Left lung (tissue), 4 donors: ENCODE measurements at regions not wholly inside any gene's neighbourhood (a gene's known extent, or its start where the extent isn't known, plus 50 kb on each side); places are given as distances from the start of the nearest gene placed in this dataset.

ENCODE experiments used
- ATAC-seq: fragments of 200-7000 bp; cut with Tn5 transposase; one replicate; pipeline ENCODE4 v1.9.1; 2020; ENCODE audit warnings: moderate library complexity
- DNase-seq, 4 donors: peaks; one replicate each; pipeline ENCODE4 v3.0.0-alpha.2; 2013 to 2020
- H3K27ac ChIP-seq, 2 donors: fragments of 200-600 bp; sonication (generic) in 1 of 2; one replicate each; pipeline versions ENCODE4 v1.5.0 to v1.8.0; 2020 to 2021
- H3K27me3 ChIP-seq, 2 donors: fragments of 200-600 bp; sonication (generic) in 1 of 2; one replicate each; pipeline versions ENCODE4 v1.5.0 to v1.8.0; 2020 to 2021
- H3K36me3 ChIP-seq, 2 donors: fragments of 200-600 bp; sonication (generic) in 1 of 2; one replicate each; pipeline versions ENCODE4 v1.5.0 to v1.8.0; 2020 to 2021
- H3K4me1 ChIP-seq, 2 donors: fragments of 200-600 bp; one replicate each; pipeline ENCODE4 v1.8.0; 2021
- H3K4me3 ChIP-seq, 2 donors: fragments of 200-600 bp; sonication (generic) in 1 of 2; one replicate each; pipeline versions ENCODE4 v1.5.0 to v1.8.0; 2020 to 2021; ENCODE audit warnings: mild to moderate bottlenecking in 1 of 2
- H3K9me3 ChIP-seq, 2 donors: fragments of 200-600 bp; sonication (generic) in 1 of 2; one replicate each; pipeline versions ENCODE4 v1.5.0 to v1.8.0; 2020 to 2021
- CTCF ChIP-seq, 2 donors: fragments of 200-600 bp; sonication (generic) in 1 of 2; IDR thresholded peaks; one replicate each; pipeline versions ENCODE4 v1.5.0 to v1.8.0; 2021; ENCODE audit warnings: antibody characterized with exemption in 2 of 2
- intact Hi-C, 2 donors: fragments of 100-400 bp; cut with DNase I; formaldehyde crosslinking; loops; one replicate each; pipeline versions ENCODE4 v1.11.2 to v1.14.2; 2022
- donor health status: DM: no; HTN: yes; CAD: no.
- donor health status: DM: no; HTN: no; CAD: no.

- H3K27ac ChIP-seq = no peak overlapping the region
- H3K27me3 ChIP-seq = no peaks in the 10 kb centered on the region
- no peaks in the 10 kb centered on the region for H3K36me3 ChIP-seq
- H3K4me3 ChIP-seq = no peak overlapping the region
- intact Hi-C loops = no loop called here
- H3K4me1 ChIP-seq = no peaks in the 10 kb centered on the region
- TF ChIP-seq CTCF (IDR thresholded peaks at IDR 0.05) = no peak
- no peaks in the 10 kb centered on the region for H3K9me3 ChIP-seq
- DNase-seq = no peak
- no peak for ATAC-seq
These were observed 299.8 kb upstream of the DNAJC19 start for GRCh38 chr3:181289306-181289705.

- TF ChIP-seq CTCF (IDR thresholded peaks at IDR 0.05) = no peak
- intact Hi-C loops = no loop called here
- Histone ChIP-seq H3K27me3 (no peaks in the 10 kb centered on the region), H3K27ac (no peak overlapping the region), H3K4me1 (no peaks in the 10 kb centered on the region), H3K36me3 (no peaks in the 10 kb centered on the region), H3K9me3 (no peaks in the 10 kb centered on the region), H3K4me3 (no peak overlapping the region)
- DNase-seq = no peak
- no peak for ATAC-seq
These were observed 298.6 kb upstream of the DNAJC19 start for GRCh38 chr3:181288145-181288544.

GRCh38 chr3:181279239-181279565 is 289.7 kb upstream of the DNAJC19 start:
- H3K4me3 ChIP-seq = no peak overlapping the region
- TF ChIP-seq CTCF (IDR thresholded peaks at IDR 0.05) = no peak
- DNase-seq (no peak), ATAC-seq (no peak)
- no peaks in the 10 kb centered on the region for H3K9me3 ChIP-seq
- intact Hi-C loops = no loop called here
- no peaks in the 10 kb centered on the region for H3K4me1 ChIP-seq
- no peaks in the 10 kb centered on the region for H3K27me3 ChIP-seq
- H3K27ac ChIP-seq = no peak overlapping the region
- H3K36me3 ChIP-seq = no peaks in the 10 kb centered on the region

GRCh38 chr3:181278468-181279238 is 289.1 kb upstream of the DNAJC19 start:
- intact Hi-C loops = no loop called here
- ATAC-seq = no peak

GRCh38 chr3:181276358-181276896 is 286.9 kb upstream of the DNAJC19 start:
- no peak for TF ChIP-seq CTCF (IDR thresholded peaks at IDR 0.05)
- no peaks in the 10 kb centered on the region for H3K4me1 ChIP-seq
- H3K36me3 ChIP-seq = no peaks in the 10 kb centered on the region
- no peaks in the 10 kb centered on the region for H3K27me3 ChIP-seq
- no peak for DNase-seq
- intact Hi-C loops = no loop called here
- no peaks in the 10 kb centered on the region for H3K9me3 ChIP-seq
- no peak overlapping the region for H3K4me3 ChIP-seq
- ATAC-seq = no peak
- H3K27ac ChIP-seq = no peak overlapping the region

More at GRCh38 chr3:181278468-181279238, 289.1 kb upstream of the DNAJC19 start:
- H3K36me3 ChIP-seq = no peaks in the 10 kb centered on the region
- no peaks in the 10 kb centered on the region for H3K9me3 ChIP-seq
- H3K4me3 ChIP-seq = no peak overlapping the region
- no peak for DNase-seq
- no peak overlapping the region for H3K27ac ChIP-seq
- H3K27me3 ChIP-seq = no peaks in the 10 kb centered on the region
- no peak for TF ChIP-seq CTCF (IDR thresholded peaks at IDR 0.05)
- no peaks in the 10 kb centered on the region for H3K4me1 ChIP-seq
